ENCODE measurements at regions not wholly inside any gene's neighbourhood (a gene's known extent, or its start where the extent isn't known, plus 50 kb on each side); places are given as distances from the start of the nearest gene placed in this dataset.

DNA sequence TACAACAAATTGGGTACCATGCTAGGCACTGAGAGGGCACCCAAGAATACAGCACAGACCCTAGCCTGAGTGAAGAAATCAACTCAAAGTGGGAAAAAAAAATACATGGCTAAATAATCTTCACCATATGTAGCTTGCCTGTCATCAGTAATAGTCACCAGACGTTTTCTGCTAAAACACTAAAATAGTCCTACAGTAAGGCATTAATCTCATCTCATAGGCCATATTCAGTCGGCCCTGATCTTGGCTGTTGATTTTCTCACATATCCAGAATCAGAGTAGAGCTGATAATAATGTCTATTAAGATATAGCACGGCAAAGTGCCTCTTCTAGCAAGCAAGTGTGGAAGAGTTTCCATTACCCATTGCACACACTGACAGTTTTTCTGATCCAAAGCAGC, 322.1 kb upstream of the SLC30A5 start:
- DNase-seq (ENCODE audit: low read depth in 2 of 3, low spot score in 2 of 3): no peak

DNA sequence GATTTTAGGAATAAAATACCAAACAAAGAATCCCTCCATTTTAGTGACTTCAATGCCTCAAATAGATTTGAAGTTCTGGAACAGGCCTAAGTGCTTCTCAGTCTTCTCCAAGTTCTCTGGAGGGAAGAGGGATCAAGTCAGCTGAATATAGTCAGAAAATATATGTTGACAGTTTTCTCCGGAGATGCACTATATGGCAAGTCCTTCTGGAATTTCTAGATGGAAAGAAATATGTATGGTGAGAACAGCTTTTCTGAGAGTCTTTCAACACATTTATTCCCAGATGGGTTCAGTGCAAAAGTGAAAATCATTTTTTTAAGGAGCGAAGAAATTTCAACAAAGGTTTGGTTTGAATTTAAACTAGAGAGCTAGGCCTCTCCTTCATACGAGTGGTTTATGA, 317.4 kb upstream of the SLC30A5 start:
- DNase-seq (ENCODE audit: low read depth in 2 of 3, low spot score in 2 of 3): no peak

DNA sequence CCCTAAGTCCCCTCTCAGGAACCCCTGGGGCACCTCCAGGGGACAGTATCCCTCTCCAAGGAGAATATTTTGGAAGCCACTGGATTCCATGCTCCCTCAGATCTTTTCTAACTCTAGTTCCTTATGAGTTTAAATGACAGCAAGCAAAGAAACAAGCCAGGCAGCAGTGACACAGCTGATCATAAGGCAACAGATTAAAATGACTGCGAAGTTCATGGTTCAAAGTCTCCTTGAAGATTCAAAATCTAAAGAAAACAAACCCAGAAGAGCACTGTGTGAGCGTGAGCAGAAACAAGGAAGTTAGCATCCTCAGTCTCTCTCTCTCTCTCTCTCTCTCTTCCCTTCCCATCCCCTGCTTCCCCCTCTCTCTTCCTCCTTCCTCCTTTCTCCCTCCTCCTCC, 316.7 kb upstream of the SLC30A5 start:
- no peak for DNase-seq (ENCODE audit: low read depth in 2 of 3, low spot score in 2 of 3)

DNA sequence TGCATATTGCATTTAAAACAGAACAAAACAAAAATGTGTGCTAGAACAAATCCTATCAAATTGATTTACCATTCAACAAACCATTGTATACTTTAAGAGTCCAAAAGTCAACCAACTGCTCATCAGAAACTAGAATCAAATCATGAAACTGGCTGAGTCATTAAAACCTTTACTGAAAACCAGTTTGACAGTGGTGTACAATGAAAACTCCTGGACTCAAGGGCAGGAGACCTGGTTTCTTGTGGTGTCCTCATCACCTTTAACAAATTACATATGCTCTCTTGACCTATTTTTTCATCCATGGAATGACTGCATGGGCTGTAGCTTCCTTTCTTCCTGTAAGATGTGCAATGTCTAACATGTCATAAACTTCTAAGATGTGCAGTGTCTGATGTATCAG, 315.3 kb upstream of the SLC30A5 start:
- no peak for DNase-seq (ENCODE audit: low read depth in 2 of 3, low spot score in 2 of 3)

DNA sequence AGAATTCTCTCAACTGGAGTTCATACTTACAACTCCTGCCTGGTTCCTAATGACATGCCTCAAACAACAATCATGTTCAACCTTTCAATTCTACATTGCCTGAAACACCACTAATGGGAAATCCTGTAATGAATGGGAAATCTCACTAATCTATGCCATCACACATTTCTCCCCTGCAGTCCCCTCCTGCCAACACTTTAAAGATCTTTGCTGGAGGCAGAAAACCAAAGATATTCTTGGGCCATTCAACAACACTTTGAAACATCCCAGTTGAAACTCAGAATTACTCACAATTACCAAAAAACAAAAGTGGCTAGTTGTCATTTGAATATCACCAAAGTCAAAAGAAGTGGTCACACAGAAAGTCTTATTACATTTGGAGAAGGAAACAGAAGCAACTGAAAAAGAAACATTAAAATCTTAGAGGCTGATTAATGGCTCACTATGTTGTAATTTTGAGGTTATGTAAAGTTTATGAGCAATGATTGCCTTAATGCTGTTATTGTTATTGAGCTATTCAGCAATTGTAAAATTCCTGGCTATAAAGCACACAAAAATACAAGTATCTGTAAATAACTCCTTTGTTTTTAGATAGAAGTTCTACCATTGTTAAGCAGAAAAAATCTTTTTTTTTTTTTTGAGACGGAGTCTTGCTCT, 313.4 kb upstream of the SLC30A5 start:
- DNase-seq (ENCODE audit: low read depth in 2 of 3, low spot score in 2 of 3): no peak

DNA sequence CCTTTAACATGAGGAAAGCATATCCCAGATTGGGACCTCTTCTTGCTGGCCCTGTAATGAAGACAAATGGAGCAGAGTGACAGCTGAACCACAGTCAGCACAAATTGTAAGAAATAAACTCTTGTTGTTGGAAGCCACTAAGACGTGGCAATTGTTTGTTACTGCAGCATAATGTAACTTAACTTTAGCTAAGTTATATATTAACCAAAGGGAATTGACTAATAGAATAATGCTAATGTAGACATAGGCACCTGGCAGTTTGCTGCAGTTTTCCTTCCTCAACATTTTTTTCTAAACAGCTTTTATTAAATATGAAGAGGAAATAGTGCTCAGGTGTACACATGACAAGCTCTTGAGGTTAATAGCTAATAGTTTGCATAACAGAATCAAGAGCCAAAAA, 300.7 kb upstream of the SLC30A5 start:
- no peak for DNase-seq (ENCODE audit: low read depth in 2 of 3, low spot score in 2 of 3)

DNA sequence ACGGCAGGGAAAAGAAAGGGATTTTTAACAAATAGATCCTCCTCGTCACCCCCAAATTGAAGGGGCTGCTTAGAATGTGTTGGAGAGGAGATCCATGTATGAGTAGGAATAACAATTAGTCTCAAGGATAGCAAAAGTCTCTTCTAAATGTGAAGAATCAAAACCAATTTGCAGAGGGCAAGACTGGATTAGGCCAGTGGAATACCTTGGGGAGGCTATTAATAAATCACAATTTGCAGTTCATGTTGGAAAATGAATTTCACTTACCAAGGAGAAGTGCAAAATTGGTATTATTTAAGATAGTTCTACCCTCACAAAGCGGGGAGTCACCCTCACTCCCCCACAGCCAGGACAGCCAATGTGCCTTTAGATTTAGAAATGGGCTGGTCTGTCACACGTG, 299.8 kb upstream of the SLC30A5 start:
- DNase-seq (ENCODE audit: low read depth in 2 of 3, low spot score in 2 of 3): no peak

DNA sequence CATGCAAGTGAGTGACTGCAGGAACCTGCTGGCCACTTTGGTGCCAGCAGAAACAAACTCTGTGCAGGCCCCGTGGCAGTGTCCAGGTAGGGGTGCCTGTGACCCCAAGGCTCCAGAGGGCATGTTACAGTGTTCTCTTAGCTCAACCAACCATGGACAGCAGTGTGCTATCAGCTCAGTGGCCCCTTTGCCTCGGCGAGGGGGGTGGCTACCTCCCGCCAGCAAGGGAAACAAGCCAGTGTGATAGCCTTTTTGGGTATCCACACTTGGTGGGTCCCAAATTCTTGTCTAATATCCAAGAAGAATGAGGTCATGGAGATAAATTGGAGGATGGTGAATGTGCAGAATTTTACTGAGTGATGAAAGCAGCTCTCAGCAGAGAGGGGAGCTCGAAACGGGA, 298.6 kb upstream of the SLC30A5 start:
- DNase-seq (ENCODE audit: low read depth in 2 of 3, low spot score in 2 of 3): no peak

DNA sequence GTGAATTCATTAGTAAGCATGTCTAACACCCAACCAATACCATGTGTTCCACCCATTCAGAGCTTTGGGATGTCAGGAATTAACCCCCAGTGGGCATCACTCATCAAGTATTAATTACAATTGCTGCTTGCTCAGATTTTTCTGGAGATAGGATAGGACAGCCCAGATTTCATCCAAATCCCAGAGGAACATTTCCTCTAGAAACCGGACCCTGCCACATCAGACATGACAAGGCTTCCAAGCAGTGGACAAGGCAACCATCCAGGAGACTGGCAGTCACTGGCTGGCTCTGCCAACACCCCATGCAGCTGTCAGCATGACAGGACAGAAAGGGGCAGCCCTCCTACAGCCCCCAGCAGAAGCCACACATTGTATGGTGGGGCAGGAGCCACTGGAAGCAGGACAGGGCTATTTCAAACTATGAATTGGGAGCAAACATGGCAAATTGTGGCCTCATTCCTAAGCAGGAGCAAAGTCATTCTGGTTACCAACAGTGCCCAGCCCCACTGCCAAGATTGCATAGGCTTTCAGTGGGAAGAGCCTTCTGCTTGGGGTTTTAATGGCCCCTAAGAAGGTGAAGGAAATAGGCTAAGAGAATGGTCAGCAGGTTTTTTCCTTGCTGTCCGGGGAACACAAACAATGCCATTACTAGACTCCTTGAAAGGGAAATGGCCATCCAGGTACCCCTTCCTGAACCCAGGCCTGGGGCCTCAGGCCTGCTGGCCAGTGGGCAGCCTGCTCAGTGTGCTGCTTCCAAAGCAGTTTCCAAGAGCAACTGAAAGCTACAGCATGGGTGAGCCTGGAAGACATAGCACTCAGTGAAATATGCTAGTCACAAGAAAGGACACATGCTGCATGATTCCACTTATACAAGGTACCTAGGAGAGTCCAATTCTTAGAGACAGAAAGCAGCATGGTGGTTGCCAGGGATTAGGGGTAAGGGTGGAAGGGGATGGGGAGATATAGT, 294.7 kb upstream of the SLC30A5 start:
- no peak for DNase-seq (ENCODE audit: low read depth in 2 of 3, low spot score in 2 of 3)

DNA sequence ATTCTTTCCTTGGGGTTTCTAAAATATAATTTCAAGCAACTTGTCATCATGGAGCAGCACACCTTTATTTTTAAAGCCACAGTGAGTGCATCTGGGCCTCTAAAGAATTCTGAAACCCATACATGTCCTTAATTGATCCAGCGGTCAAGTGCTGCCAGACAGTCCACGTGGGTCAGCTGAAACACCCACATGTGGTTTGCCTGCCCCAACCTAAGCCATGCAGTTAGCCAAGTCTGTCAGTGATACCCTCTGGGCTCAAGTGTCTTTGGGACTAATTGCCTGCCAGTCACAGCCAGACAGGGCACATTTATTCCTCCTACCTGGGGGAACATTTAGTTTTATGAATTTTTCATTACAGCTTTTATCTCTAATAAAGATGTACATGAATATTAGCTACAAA, 291.4 kb upstream of the SLC30A5 start:
- no peak for DNase-seq (ENCODE audit: low read depth in 2 of 3, low spot score in 2 of 3)

DNA sequence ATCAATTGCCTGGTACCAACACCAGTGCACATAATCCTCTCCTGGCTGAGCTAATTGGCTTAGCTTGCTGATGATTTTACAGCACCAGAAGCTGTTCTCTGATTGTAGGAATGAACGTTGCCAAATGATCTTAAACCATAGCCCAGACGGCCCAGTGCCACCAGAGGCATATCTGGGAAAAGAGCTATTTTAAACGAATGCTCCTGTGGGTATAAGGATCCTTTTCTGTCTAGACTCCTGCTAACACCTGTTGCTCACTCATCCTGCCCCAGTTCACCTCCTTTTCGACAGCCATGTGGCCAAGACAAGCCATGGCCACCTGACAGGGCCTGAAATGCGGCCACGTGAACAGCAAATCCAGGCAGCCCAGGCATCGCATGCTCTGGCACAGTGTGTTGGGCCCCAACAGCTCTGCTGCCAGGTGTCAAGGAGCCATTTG, 289.9 kb upstream of the SLC30A5 start:
- DNase-seq (ENCODE audit: low read depth in 2 of 3, low spot score in 2 of 3): no peak

DNA sequence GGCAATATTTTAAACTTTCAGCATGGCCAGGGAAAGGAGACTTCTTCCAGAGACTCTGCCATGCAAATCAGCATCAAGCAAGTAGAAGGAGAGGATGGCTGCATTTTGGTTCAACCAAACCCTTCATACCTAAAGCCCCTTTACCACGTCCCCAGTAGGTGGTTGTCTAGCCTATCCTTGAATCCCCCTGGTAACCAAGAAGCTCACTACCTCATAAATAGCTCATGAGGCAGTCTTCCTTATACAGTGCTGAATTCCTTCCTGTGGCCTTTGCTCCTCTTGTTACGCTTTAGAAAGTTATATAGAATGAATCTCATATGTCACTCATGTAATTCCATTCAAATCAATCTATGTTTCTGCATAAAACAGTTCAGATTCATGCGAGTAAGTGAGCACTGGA, 289.5 kb upstream of the SLC30A5 start:
- DNase-seq (ENCODE audit: low read depth in 2 of 3, low spot score in 2 of 3): no peak

DNA sequence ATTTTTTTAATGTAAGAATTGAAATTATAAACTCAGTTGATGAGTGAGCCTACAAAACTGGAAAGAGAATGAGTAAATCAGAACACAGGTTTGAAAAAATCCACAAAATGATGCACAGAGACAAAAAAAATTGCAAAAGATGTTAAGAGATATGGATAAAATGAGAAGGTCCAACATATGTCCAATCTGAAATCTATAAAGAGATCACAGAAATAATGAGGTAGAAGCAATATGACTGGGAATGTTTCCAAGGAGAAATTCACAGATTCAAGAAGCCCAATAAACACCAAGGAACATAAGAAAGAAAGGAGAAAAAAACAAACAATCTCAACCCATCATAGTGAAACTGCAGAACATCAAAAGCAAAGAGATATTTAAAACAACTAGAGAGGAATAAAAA, 288.4 kb upstream of the SLC30A5 start:
- no peak for DNase-seq (ENCODE audit: low read depth in 2 of 3, low spot score in 2 of 3)

DNA sequence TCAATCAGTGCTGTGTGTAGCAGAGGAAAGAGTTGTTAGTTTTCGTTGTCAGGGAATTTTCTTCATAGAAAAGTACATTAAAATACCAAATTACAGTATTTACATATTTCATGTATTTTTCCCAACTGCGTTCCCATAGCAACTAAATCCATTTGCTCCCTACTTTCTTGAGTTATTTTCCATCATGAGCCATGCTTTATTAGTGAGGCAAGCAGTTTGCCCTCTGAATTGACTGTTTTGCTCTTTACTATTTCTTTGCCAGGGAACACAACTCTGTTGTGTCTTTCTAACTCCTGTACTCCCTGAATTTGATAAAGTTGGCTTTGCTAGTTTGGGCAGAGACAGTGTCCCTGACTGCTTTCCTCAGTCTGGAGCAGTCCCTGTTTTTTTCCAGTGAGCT, 276.2 kb upstream of the SLC30A5 start:
- no peak for DNase-seq (ENCODE audit: low read depth in 2 of 3, low spot score in 2 of 3)

DNA sequence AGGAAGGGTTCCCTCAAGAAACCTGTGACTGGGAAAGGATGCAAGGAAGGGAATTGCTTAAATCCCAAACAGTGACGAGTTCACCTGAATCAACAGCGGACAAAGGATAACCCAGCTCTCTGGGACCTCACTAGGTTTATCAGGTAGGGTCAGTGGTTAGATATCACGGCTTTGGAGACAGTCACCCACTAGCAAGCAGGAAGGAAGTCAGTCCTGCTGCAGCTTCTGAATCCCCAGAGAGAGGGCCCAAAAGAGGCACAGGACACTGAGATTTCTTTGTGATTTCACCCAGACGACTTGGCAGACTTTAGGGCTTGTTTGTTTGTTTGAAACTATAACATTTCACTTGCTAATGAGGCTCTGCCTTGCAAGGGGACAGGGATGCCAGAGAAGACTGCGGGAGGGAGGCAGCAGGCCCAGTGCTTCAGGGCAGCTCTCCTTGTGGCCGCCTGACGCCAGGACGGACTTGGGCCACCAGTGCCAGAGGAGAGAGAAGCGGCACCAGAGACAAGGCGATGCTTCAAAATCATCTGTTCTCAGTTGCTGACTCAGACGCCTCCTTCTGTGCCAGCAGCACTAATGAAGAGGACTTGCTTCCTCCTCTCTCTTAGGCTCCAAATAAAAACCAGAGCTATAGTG, 275.6 kb upstream of the SLC30A5 start:
- DNase-seq (ENCODE audit: low read depth in 2 of 3, low spot score in 2 of 3): no peak

DNA sequence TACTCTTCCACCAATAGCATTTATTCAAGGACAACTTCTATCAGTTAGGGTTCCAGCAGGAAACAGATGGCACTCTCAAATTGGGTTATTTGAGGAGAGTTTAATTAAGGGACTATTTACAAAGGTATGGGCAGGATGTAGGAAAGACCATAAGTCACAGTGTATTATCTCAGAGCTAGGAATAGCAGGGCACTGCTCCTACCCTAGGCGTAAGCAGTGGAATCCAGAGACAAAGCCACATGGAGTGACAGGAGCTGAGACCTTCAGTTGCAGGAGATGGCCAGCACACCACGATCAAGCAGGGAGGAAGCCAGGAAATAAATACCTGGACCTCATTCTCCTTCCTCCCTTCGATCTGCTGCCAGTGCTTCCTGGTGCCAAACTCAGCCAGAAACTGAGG, 274.9 kb upstream of the SLC30A5 start:
- DNase-seq (ENCODE audit: low read depth in 2 of 3, low spot score in 2 of 3): no peak

DNA sequence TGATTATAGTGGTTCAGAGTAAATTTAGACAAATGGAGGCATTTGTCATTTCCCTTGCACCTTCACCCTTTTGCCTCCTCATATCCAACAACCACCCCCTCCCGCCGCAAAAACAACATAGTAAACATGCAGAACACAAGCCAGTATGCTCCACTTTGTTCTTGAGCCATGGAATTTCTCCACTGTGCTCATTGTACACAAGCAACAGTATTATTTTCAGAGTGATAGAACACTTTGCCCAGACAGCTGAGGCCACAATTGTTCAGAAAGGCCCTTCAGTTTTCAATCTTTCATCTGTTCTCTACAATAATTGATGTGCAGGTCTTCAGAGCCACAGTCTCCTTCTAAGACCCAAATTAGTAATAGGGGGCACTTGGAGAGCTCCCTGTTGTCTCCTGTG, 272.8 kb upstream of the SLC30A5 start:
- DNase-seq (ENCODE audit: low read depth in 2 of 3, low spot score in 2 of 3): no peak

DNA sequence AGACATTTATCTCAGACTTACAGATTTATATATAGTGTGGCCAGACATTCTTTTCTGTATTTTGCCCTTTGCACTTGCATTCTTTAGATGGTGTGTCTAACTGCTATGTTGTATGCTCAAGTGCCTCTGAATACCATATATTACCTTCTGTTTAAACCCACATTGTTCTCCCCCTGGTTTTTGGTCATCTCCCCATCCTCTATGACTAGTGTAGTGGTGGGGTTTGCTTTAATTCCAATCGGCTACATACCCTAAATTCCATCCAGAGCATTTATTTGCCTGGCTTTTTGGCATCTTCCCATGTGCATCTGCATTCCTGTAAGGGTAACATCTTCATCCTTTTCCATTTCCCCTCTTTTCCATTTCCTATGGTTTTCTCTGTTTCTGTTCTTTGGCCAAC, 271.0 kb upstream of the SLC30A5 start:
- DNase-seq (ENCODE audit: low read depth in 2 of 3, low spot score in 2 of 3): no peak

DNA sequence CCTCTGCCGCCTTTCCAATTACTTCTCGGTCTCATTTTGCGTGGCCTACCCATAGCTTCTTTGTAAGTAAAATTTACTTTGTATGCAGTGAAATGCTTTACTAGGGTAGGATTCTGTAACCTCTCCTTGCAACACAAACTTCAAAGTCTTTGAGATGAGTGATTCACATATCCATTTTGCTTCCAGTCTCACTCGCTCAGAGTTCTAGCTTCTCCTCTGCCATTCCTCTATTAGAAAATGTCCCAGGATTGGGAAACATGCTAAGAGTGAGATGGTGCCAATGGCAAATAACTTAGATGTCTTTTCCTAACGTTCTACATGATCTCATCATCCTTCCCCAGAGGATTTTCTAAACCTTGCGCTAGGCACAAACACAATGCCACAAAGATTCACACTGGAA, 270.5 kb upstream of the SLC30A5 start:
- no peak for DNase-seq (ENCODE audit: low read depth in 2 of 3, low spot score in 2 of 3)

DNA sequence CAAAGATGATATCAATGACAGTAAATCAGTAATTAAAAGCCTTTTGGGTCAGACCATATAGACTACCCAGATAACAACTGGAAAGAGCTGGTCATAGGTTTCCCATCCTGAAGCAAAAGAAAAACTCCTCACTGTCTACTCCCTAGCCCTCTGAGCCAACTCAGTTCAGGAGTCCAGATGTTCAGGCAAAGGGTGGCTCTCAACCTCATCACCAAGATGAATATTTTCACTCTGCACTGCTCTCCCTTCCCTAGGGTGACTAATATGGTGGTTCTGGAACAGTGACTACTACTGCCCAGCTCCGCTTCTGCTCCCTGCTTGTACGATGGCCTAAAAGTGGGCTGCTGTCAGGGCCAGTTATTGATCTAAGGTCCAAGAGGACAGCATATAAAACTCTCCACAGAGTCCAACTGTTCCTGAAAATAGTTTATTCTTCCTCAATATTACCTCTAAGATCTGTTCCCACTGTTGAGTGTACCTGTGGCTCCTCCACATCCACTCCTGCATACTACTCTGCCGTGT, 263.4 kb upstream of the SLC30A5 start:
- no peak for DNase-seq (ENCODE audit: low read depth in 2 of 3, low spot score in 2 of 3)

DNA sequence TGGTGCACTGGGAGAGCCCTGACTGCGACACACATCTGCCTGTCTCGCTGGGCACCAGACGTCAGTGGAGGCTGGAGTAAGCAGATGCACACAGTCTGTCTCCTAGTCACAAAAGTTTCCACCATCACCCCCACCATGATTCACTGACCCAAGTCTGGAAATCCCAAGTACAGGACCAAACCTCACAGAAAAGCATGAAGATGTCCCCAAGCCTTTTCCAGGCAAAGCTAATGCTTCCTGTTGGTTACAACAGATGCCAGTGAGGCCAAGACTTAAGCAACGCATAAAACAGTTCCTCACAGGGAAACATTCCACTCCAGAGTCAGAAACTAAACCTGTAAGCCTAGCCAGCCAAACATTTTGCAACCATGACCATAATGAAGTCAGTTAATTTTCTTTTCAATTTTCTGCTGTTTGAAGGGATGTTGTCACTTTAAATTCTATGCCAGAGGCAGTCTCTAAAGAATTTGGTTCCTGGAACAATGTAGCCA, 259.3 kb upstream of the SLC30A5 start:
- no peak for DNase-seq (ENCODE audit: low read depth in 2 of 3, low spot score in 2 of 3)
